Gastrocnemius medialis (tissue), 4 donors: ENCODE measurements at regions not wholly inside any gene's neighbourhood (a gene's known extent, or its start where the extent isn't known, plus 50 kb on each side); places are given as distances from the start of the nearest gene placed in this dataset.

Experiments
- ATAC-seq, 2 donors: fragments of 150-250 bp; one replicate each; pipeline ENCODE4 v1.9.1; 2016
- DNase-seq, 2 donors: peaks; one replicate each; pipeline ENCODE4 v3.0.0-alpha.2; 2019
- H3K27ac ChIP-seq, 4 donors: fragments of 200-600 bp; sonication (generic); 1 replicate in 1 of 4; 2 replicates in 3 of 4; pipeline ENCODE4 v1.5.1; 2016 to 2018; ENCODE audit warnings: mild to moderate bottlenecking in 2 of 4, moderate library complexity in 1 of 4
- H3K27me3 ChIP-seq, 3 donors: fragments of 200-600 bp; sonication (generic) in 2 of 3; 1 replicate in 1 of 3; 2 replicates in 2 of 3; pipeline versions ENCODE4 v1.5.1 to v1.6.0; 2016 to 2019; ENCODE audit warnings: mild to moderate bottlenecking in 1 of 3, moderate library complexity in 1 of 3
- H3K36me3 ChIP-seq, 2 donors: fragments of 200-600 bp; sonication (generic) in 1 of 2; one replicate each; pipeline ENCODE4 v1.5.1; 2017 to 2018
- H3K4me1 ChIP-seq, 2 donors: fragments of 200-600 bp; sonication (generic) in 1 of 2; one replicate each; pipeline ENCODE4 v1.5.1; 2016 to 2017; ENCODE audit warnings: mild to moderate bottlenecking in 2 of 2
- H3K4me3 ChIP-seq, 4 donors: fragments of 200-600 bp; sonication (generic) in 3 of 4; 1 replicate in 1 of 4; 2 replicates in 3 of 4; pipeline ENCODE4 v1.5.1; 2016 to 2019; ENCODE audit warnings: mild to moderate bottlenecking in 2 of 4
- H3K9me3 ChIP-seq, 3 donors: fragments of 200-600 bp; sonication (generic) in 2 of 3; 1 replicate in 1 of 3; 2 replicates in 2 of 3; pipeline ENCODE4 v1.5.1; 2016 to 2019
- CTCF ChIP-seq, 5 experiments: fragments of 450-650 bp in 3 of 5; fragments of 200-600 bp in 2 of 5; sonication (generic) in 2 of 5; IDR thresholded peaks in 4 of 5; conservative IDR thresholded peaks in 1 of 5; 1 replicate in 4 of 5; 2 replicates in 1 of 5; pipeline ENCODE4 v1.5.1; 2016 to 2019; ENCODE audit warnings: antibody characterized with exemption in 5 of 5, mild to moderate bottlenecking in 3 of 5, moderate library complexity in 3 of 5
- POLR2A ChIP-seq, 2 donors: fragments of 450-650 bp; IDR thresholded peaks; one replicate each; pipeline ENCODE4 v1.6.1; 2017; ENCODE audit warnings: antibody characterized with exemption in 2 of 2, mild to moderate bottlenecking in 2 of 2, moderate library complexity in 2 of 2
- in situ Hi-C, 4 donors: fragments of 200-750 bp; cut with MboI; loops; one replicate each; pipeline versions ENCODE4 v1.15.0 to v1.8.0; 2017; ENCODE audit warnings: low sequenced_read_pairs in 4 of 4
- intact Hi-C: fragments of 100-400 bp; cut with DNase I; formaldehyde crosslinking; loops from one replicate; pipeline ENCODE4 v1.15.1; 2023; ENCODE audit warnings: low total_unique reads

GRCh38 chr1:182173808-182174512 is 112.4 kb upstream of the ZNF648 start:
- ATAC-seq (peak; percentile 86 to 89), DNase-seq (peak; percentile 77 to 82)
- Histone ChIP-seq H3K9me3 (no peaks in the 10 kb centered on the region), H3K4me1 (peaks cover 13 to 28% of the 10 kb centered on the region in 2 donors), H3K4me3 (no peak overlapping the region), H3K36me3 (no peaks in the 10 kb centered on the region), H3K27ac (peak overlapping the region; percentile 73 to 84 (median 78)), H3K27me3 (no peaks in the 10 kb centered on the region)
- TF ChIP-seq CTCF (IDR thresholded peaks at IDR 0.05 in 4 of 5, conservative IDR thresholded peaks at IDR 0.05 in 1 of 5): no peak
- peak in 1 of 2 donors; percentile 63 for TF ChIP-seq POLR2A (IDR thresholded peaks at IDR 0.05)
- intact Hi-C loops (loop anchor here (2.0 kb wide), 1 partner anchor 23 kb away; no protein-coding TSS in a partner anchor), in situ Hi-C loops (no loop called here)

- Histone ChIP-seq H3K4me1 (peaks cover 13 to 28% of the 10 kb centered on the region in 2 donors), H3K27me3 (no peaks in the 10 kb centered on the region), H3K36me3 (no peaks in the 10 kb centered on the region), H3K27ac (peak overlapping the region in 3 of 4 donors; percentile 16 to 84 (median 84)), H3K9me3 (no peaks in the 10 kb centered on the region), H3K4me3 (no peak overlapping the region)
- DNase-seq (no peak), ATAC-seq (no peak)
- TF ChIP-seq CTCF (IDR thresholded peaks at IDR 0.05 in 4 of 5, conservative IDR thresholded peaks at IDR 0.05 in 1 of 5) (no peak), POLR2A (IDR thresholded peaks at IDR 0.05) (no peak)
- in situ Hi-C loops (no loop called here), intact Hi-C loops (no loop called here)
Measured at GRCh38 chr1:182172699-182173098, 111.2 kb upstream of the ZNF648 start.

GRCh38 chr1:182170891-182171461 is 109.5 kb upstream of the ZNF648 start:
- H3K4me1 ChIP-seq: peaks cover 13 to 28% of the 10 kb centered on the region in 2 donors
- no peak for DNase-seq

GRCh38 chr1:182169203-182169602 is 107.7 kb upstream of the ZNF648 start:
- intact Hi-C loops: no loop called here
- H3K9me3 ChIP-seq: no peaks in the 10 kb centered on the region
- in situ Hi-C loops: no loop called here
- H3K36me3 ChIP-seq: no peaks in the 10 kb centered on the region
- ATAC-seq: no peak
- peak; percentile 31 to 54 for DNase-seq
- no peak overlapping the region for H3K27ac ChIP-seq
- no peak overlapping the region for H3K4me3 ChIP-seq
- H3K27me3 ChIP-seq: no peaks in the 10 kb centered on the region
- H3K4me1 ChIP-seq: peaks cover 8 to 26% of the 10 kb centered on the region in 2 donors
- TF ChIP-seq CTCF (IDR thresholded peaks at IDR 0.05 in 4 of 5, conservative IDR thresholded peaks at IDR 0.05 in 1 of 5): no peak
- no peak for TF ChIP-seq POLR2A (IDR thresholded peaks at IDR 0.05)

More at GRCh38 chr1:182170891-182171461, 109.5 kb upstream of the ZNF648 start:
- ATAC-seq: no peak
- Histone ChIP-seq H3K27ac (peak overlapping the region; percentile 3 to 46 (median 4)), H3K27me3 (no peaks in the 10 kb centered on the region), H3K4me3 (no peak overlapping the region), H3K9me3 (no peaks in the 10 kb centered on the region), H3K36me3 (no peaks in the 10 kb centered on the region)
- no peak for TF ChIP-seq CTCF (IDR thresholded peaks at IDR 0.05 in 4 of 5, conservative IDR thresholded peaks at IDR 0.05 in 1 of 5)
- TF ChIP-seq POLR2A (IDR thresholded peaks at IDR 0.05): no peak
- intact Hi-C loops: no loop called here
- in situ Hi-C loops: no loop called here
